ENCODE measurements at regions not wholly inside any gene's neighbourhood (a gene's known extent, or its start where the extent isn't known, plus 50 kb on each side); places are given as distances from the start of the nearest gene placed in this dataset.

DNA sequence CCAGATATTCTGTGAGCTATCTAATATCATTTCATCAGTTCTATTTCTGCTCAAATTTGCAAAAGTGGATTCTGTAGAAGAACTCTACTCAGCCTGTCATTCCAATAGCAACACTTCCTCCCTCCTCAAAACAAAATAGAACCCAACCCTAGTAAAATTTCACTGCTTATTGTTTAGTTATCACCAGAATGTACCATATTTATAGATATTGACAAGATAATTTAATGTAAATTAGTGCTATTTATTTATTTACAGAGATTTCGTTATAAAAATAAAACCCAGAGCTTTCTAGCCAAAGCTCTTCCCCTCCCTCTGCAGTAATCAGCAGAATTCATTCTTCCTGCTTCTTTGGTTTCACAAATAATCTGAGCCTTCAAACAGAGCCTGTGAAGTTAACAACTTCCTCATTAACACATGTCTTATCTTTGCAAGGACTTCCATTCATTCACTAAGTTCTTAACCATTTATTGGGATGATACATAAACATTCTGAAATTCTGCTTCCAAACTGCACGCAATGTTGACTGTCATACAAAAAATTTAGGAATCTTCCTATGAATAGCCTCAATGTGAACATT, 73.7 kb upstream of the PJA2 start:
- TF ChIP-seq POLR2A (IDR thresholded peaks at IDR 0.05) (no peak), POLR2AphosphoS5 (IDR thresholded peaks at IDR 0.05) (no peak)
- TF ChIP-seq, protein P1, sequence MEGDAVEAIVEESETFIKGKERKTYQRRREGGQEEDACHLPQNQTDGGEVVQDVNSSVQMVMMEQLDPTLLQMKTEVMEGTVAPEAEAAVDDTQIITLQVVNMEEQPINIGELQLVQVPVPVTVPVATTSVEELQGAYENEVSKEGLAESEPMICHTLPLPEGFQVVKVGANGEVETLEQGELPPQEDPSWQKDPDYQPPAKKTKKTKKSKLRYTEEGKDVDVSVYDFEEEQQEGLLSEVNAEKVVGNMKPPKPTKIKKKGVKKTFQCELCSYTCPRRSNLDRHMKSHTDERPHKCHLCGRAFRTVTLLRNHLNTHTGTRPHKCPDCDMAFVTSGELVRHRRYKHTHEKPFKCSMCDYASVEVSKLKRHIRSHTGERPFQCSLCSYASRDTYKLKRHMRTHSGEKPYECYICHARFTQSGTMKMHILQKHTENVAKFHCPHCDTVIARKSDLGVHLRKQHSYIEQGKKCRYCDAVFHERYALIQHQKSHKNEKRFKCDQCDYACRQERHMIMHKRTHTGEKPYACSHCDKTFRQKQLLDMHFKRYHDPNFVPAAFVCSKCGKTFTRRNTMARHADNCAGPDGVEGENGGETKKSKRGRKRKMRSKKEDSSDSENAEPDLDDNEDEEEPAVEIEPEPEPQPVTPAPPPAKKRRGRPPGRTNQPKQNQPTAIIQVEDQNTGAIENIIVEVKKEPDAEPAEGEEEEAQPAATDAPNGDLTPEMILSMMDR (IDR thresholded peaks at IDR 0.05): no peak
